Lower leg skin (tissue), 3 donors: ENCODE measurements at regions not wholly inside any gene's neighbourhood (a gene's known extent, or its start where the extent isn't known, plus 50 kb on each side); places are given as distances from the start of the nearest gene placed in this dataset.

Experiments used
- CTCF ChIP-seq, 3 donors: fragments of 450-650 bp; IDR thresholded peaks; one replicate each; pipeline ENCODE4 v1.5.1; 2016; ENCODE audit warnings: antibody characterized with exemption in 3 of 3, mild to moderate bottlenecking in 3 of 3, moderate library complexity in 2 of 3
- POLR2A ChIP-seq, 2 donors: fragments of 450-650 bp; IDR thresholded peaks; one replicate each; pipeline ENCODE4 v1.6.1; 2016 to 2017; ENCODE audit warnings: antibody characterized with exemption in 2 of 2, mild to moderate bottlenecking in 1 of 2, moderate library complexity in 1 of 2

- TF ChIP-seq CTCF (IDR thresholded peaks at IDR 0.05) = no peak
- no peak for TF ChIP-seq POLR2A (IDR thresholded peaks at IDR 0.05)
Observed at GRCh38 chr19:28956961-28957360, 256.0 kb downstream of the UQCRFS1 start.
